ENCODE measurements at regions not wholly inside any gene's neighbourhood (a gene's known extent, or its start where the extent isn't known, plus 50 kb on each side); places are given as distances from the start of the nearest gene placed in this dataset.

GRCh38 chr4:186017801-186018200 lies 51.2 kb upstream of the TLR3 start:
- TF ChIP-seq CTCF (IDR thresholded peaks at IDR 0.05) (no peak), POLR2A (IDR thresholded peaks at IDR 0.05) (no peak)

All from tibial nerve (tissue), 3 donors.